Naive thymus-derived CD4-positive, alpha-beta T cell (primary cell): ENCODE measurements at regions not wholly inside any gene's neighbourhood (a gene's known extent, or its start where the extent isn't known, plus 50 kb on each side); places are given as distances from the start of the nearest gene placed in this dataset.

Experiments used
- ATAC-seq: fragments of 150-1000 bp; cut with Tn5 transposase; 2 replicates; pipeline ENCODE4 v1.10.0; 2021; ENCODE audit warnings: mild to moderate bottlenecking, moderate library complexity
- CTCF ChIA-PET: fragments of 350-600 bp; sonication (Branson Sonifier 250); formaldehyde crosslinking; loops from one replicate; lab custom pipeline; 2021; ENCODE audit warnings: antibody characterized with exemption; lab: Charles Lee
- POLR2A ChIA-PET: fragments of 350-600 bp; sonication (Branson Sonifier 250); formaldehyde crosslinking; loops from one replicate; lab custom pipeline; 2021; ENCODE audit warnings: antibody characterized with exemption, inconsistent platforms; lab: Charles Lee
- DNase-seq, 9 donors: peaks; one replicate each; pipeline versions ENCODE4 v3.0.0 to v3.0.0-alpha.2; 2020 to 2022; ENCODE audit warnings: mixed read lengths in 1 of 9
- H3K27ac ChIP-seq: one replicate; pipeline ENCODE4 v1.7.0; 2013; ENCODE audit warnings: mild to moderate bottlenecking, low read depth, low read length, moderate library complexity
- H3K27me3 ChIP-seq, 2 donors: one replicate each; pipeline ENCODE4 v1.7.0; 2013; ENCODE audit warnings: low read length in 2 of 2, mild to moderate bottlenecking in 2 of 2, moderate library complexity in 2 of 2; ENCODE audit not compliant: control insufficient read depth in 2 of 2, insufficient read depth in 2 of 2
- H3K36me3 ChIP-seq, 3 experiments: 1 replicate in 2 of 3; 2 replicates in 1 of 3; pipeline ENCODE4 v1.7.0; 2013; ENCODE audit warnings: low read length in 3 of 3, mild to moderate bottlenecking in 3 of 3, moderate library complexity in 1 of 3; ENCODE audit not compliant: insufficient read depth in 3 of 3, control insufficient read depth in 2 of 3
- H3K4me1 ChIP-seq, 2 donors: one replicate each; pipeline ENCODE4 v1.7.0; 2013; ENCODE audit warnings: low read length in 2 of 2, mild to moderate bottlenecking in 2 of 2, moderate library complexity in 1 of 2; ENCODE audit not compliant: control insufficient read depth in 2 of 2, insufficient read depth in 2 of 2
- H3K4me3 ChIP-seq: 2 replicates; pipeline ENCODE4 v1.7.0; 2013; ENCODE audit warnings: mild to moderate bottlenecking, low read length
- H3K9me3 ChIP-seq, 3 experiments: 1 replicate in 2 of 3; 2 replicates in 1 of 3; pipeline ENCODE4 v1.7.0; 2013; ENCODE audit warnings: low read length in 3 of 3; ENCODE audit not compliant: control insufficient read depth in 2 of 3
- H3K27ac Mint-ChIP-seq, 9 donors: one replicate each; pipeline ENCODE4 v1.8.0; 2020 to 2022; ENCODE audit warnings: mixed read lengths in 9 of 9, mild to moderate bottlenecking in 8 of 9, moderate library complexity in 5 of 9, inconsistent platforms in 2 of 9
- H3K27me3 Mint-ChIP-seq, 5 donors: one replicate each; pipeline ENCODE4 v1.8.0; 2021 to 2022; ENCODE audit warnings: mixed read lengths in 5 of 5, mild to moderate bottlenecking in 1 of 5
- H3K36me3 Mint-ChIP-seq, 5 donors: one replicate each; pipeline ENCODE4 v1.8.0; 2020 to 2022; ENCODE audit warnings: mixed read lengths in 5 of 5, mild to moderate bottlenecking in 3 of 5, inconsistent platforms in 1 of 5
- H3K4me1 Mint-ChIP-seq, 7 donors: one replicate each; pipeline ENCODE4 v1.8.0; 2020 to 2022; ENCODE audit warnings: mixed read lengths in 7 of 7, mild to moderate bottlenecking in 3 of 7, inconsistent platforms in 1 of 7
- H3K4me3 Mint-ChIP-seq, 10 donors: one replicate each; pipeline ENCODE4 v1.8.0; 2020 to 2022; ENCODE audit warnings: mild to moderate bottlenecking in 10 of 10, mixed read lengths in 10 of 10, moderate library complexity in 6 of 10, inconsistent platforms in 2 of 10
- H3K9me3 Mint-ChIP-seq, 11 donors: one replicate each; pipeline ENCODE4 v1.8.0; 2020 to 2022; ENCODE audit warnings: mixed read lengths in 11 of 11, mild to moderate bottlenecking in 4 of 11, inconsistent platforms in 1 of 11, moderate library complexity in 1 of 11
- intact Hi-C, 2 donors: fragments of 100-400 bp; cut with micrococcal nuclease; formaldehyde crosslinking; loops; one replicate each; pipeline ENCODE4 v1.15.1; 2023

- Histone ChIP-seq H3K4me1 (no peaks in the 10 kb centered on the region), H3K9me3 (no peaks in the 10 kb centered on the region), H3K4me3 (no peak overlapping the region), H3K36me3 (no peaks in the 10 kb centered on the region), H3K27me3 (no peaks in the 10 kb centered on the region), H3K27ac (no peak overlapping the region)
- no peak for DNase-seq
- ChIA-PET CTCF (interaction anchor here (0.7 kb wide), 1 partner anchor 11 kb away, joined by 3 read pairs; no protein-coding TSS in a partner anchor), POLR2A (no interaction called here)
- intact Hi-C loops, result no loop called here
- H3K27ac Mint-ChIP-seq, result no peak overlapping the region
- H3K9me3 Mint-ChIP-seq, result peaks cover 0 to 58% (median 16%) of the 10 kb centered on the region in 11 donors
- peaks cover 0 to 27% (median 3%) of the 10 kb centered on the region in 5 donors for H3K36me3 Mint-ChIP-seq
- no peaks in the 10 kb centered on the region for H3K27me3 Mint-ChIP-seq
- H3K4me1 Mint-ChIP-seq, result peaks cover 0 to 10% (median 0%) of the 10 kb centered on the region in 7 donors
- ATAC-seq, result no peak
- H3K4me3 Mint-ChIP-seq, result no peak overlapping the region
Observed at GRCh38 chrX:55981603-55982002, 250.6 kb upstream of the KLF8 start.

- Mint-ChIP-seq H3K9me3 (peaks cover 3 to 34% (median 13%) of the 10 kb centered on the region in 11 donors), H3K27ac (no peak overlapping the region), H3K27me3 (no peaks in the 10 kb centered on the region), H3K36me3 (peaks cover 0 to 24% (median 4%) of the 10 kb centered on the region in 5 donors), H3K4me3 (no peak overlapping the region), H3K4me1 (peaks cover 0 to 2% (median 0%) of the 10 kb centered on the region in 7 donors)
- DNase-seq (no peak), ATAC-seq (no peak)
- Histone ChIP-seq H3K27me3 (no peaks in the 10 kb centered on the region), H3K27ac (no peak overlapping the region), H3K9me3 (no peaks in the 10 kb centered on the region), H3K36me3 (no peaks in the 10 kb centered on the region), H3K4me3 (no peak overlapping the region), H3K4me1 (no peaks in the 10 kb centered on the region)
- ChIA-PET CTCF (no interaction called here), POLR2A (no interaction called here)
- intact Hi-C loops, result no loop called here
Observed at GRCh38 chrX:55996649-55997048, 235.5 kb upstream of the KLF8 start.

- peaks cover 0 to 7% (median 3%) of the 10 kb centered on the region in 11 donors for H3K9me3 Mint-ChIP-seq
- no peak for DNase-seq
- intact Hi-C loops, result no loop called here
- H3K4me1 ChIP-seq, result no peaks in the 10 kb centered on the region
- no peaks in the 10 kb centered on the region for H3K4me1 Mint-ChIP-seq
- ChIA-PET POLR2A (no interaction called here), CTCF (no interaction called here)
- peaks cover 0 to 14% (median 4%) of the 10 kb centered on the region in 5 donors for H3K36me3 Mint-ChIP-seq
- H3K27me3 ChIP-seq, result no peaks in the 10 kb centered on the region
- H3K27ac Mint-ChIP-seq, result no peak overlapping the region
- no peak for ATAC-seq
- H3K4me3 Mint-ChIP-seq, result no peak overlapping the region
- no peaks in the 10 kb centered on the region for H3K36me3 ChIP-seq
- H3K9me3 ChIP-seq, result no peaks in the 10 kb centered on the region
- no peak overlapping the region for H3K27ac ChIP-seq
- H3K4me3 ChIP-seq, result no peak overlapping the region
- no peaks in the 10 kb centered on the region for H3K27me3 Mint-ChIP-seq
Observed at GRCh38 chrX:56000174-56000573, 232.0 kb upstream of the KLF8 start.

- Histone ChIP-seq H3K36me3 (no peaks in the 10 kb centered on the region), H3K9me3 (no peaks in the 10 kb centered on the region), H3K4me3 (no peak overlapping the region), H3K27ac (no peak overlapping the region), H3K4me1 (no peaks in the 10 kb centered on the region), H3K27me3 (no peaks in the 10 kb centered on the region)
- DNase-seq (no peak), ATAC-seq (no peak)
- Mint-ChIP-seq H3K4me1 (no peaks in the 10 kb centered on the region), H3K27ac (no peak overlapping the region), H3K9me3 (peaks cover 0 to 3% (median 1%) of the 10 kb centered on the region in 11 donors), H3K4me3 (no peak overlapping the region), H3K36me3 (peaks cover 0 to 14% (median 4%) of the 10 kb centered on the region in 5 donors), H3K27me3 (no peaks in the 10 kb centered on the region)
- ChIA-PET CTCF (no interaction called here), POLR2A (no interaction called here)
- intact Hi-C loops, result no loop called here
Observed at GRCh38 chrX:56000729-56001128, 231.4 kb upstream of the KLF8 start.

- CTCF ChIA-PET, result no interaction called here
- intact Hi-C loops, result no loop called here
Observed at GRCh38 chrX:56025872-56026571, 206.1 kb upstream of the KLF8 start.

GRCh38 chrX:56026815-56027214 lies 205.3 kb upstream of the KLF8 start:
- no peak for DNase-seq
- Histone ChIP-seq H3K9me3 (no peaks in the 10 kb centered on the region), H3K36me3 (no peaks in the 10 kb centered on the region), H3K4me3 (no peak overlapping the region), H3K4me1 (no peaks in the 10 kb centered on the region), H3K27me3 (no peaks in the 10 kb centered on the region), H3K27ac (no peak overlapping the region)
- Mint-ChIP-seq H3K4me3 (no peak overlapping the region), H3K9me3 (peaks cover 0 to 3% (median 0%) of the 10 kb centered on the region in 11 donors), H3K27ac (no peak overlapping the region), H3K4me1 (no peaks in the 10 kb centered on the region), H3K36me3 (no peaks in the 10 kb centered on the region), H3K27me3 (no peaks in the 10 kb centered on the region)
- intact Hi-C loops, result no loop called here
- ChIA-PET POLR2A (no interaction called here), CTCF (no interaction called here)
- no peak for ATAC-seq

More at GRCh38 chrX:56025872-56026571, 206.1 kb upstream of the KLF8 start:
- Mint-ChIP-seq H3K36me3 (no peaks in the 10 kb centered on the region), H3K27me3 (no peaks in the 10 kb centered on the region), H3K4me1 (no peaks in the 10 kb centered on the region), H3K4me3 (no peak overlapping the region), H3K9me3 (peaks cover 0 to 3% (median 0%) of the 10 kb centered on the region in 11 donors), H3K27ac (no peak overlapping the region)
- POLR2A ChIA-PET, result no interaction called here
- DNase-seq (no peak), ATAC-seq (no peak)
- Histone ChIP-seq H3K27ac (no peak overlapping the region), H3K27me3 (no peaks in the 10 kb centered on the region), H3K4me1 (no peaks in the 10 kb centered on the region), H3K4me3 (no peak overlapping the region), H3K9me3 (no peaks in the 10 kb centered on the region), H3K36me3 (no peaks in the 10 kb centered on the region)

- no peak overlapping the region for H3K27ac Mint-ChIP-seq
- no peaks in the 10 kb centered on the region for H3K4me1 ChIP-seq
- no peak overlapping the region for H3K4me3 ChIP-seq
- H3K36me3 ChIP-seq, result no peaks in the 10 kb centered on the region
- ChIA-PET POLR2A (no interaction called here), CTCF (no interaction called here)
- H3K4me1 Mint-ChIP-seq, result no peaks in the 10 kb centered on the region
- H3K27ac ChIP-seq, result no peak overlapping the region
- no peaks in the 10 kb centered on the region for H3K36me3 Mint-ChIP-seq
- intact Hi-C loops, result no loop called here
- no peak overlapping the region for H3K4me3 Mint-ChIP-seq
- no peaks in the 10 kb centered on the region for H3K27me3 ChIP-seq
- ATAC-seq, result no peak
- no peaks in the 10 kb centered on the region for H3K9me3 ChIP-seq
- H3K9me3 Mint-ChIP-seq, result peaks cover 0 to 3% (median 0%) of the 10 kb centered on the region in 11 donors
- no peak for DNase-seq
- no peaks in the 10 kb centered on the region for H3K27me3 Mint-ChIP-seq
Observed at GRCh38 chrX:56029188-56029587, 203.0 kb upstream of the KLF8 start.
